Glomerular visceral epithelial cell (primary cell): ENCODE measurements at regions not wholly inside any gene's neighbourhood (a gene's known extent, or its start where the extent isn't known, plus 50 kb on each side); places are given as distances from the start of the nearest gene placed in this dataset.
"Not testable (repeated sequence)": the region's sequence is repeated elsewhere in the genome, so short reads cannot be mapped to it uniquely, and the experiment has no call there.

Source experiments
- DNase-seq: peaks from one replicate; pipeline ENCODE4 v3.0.0-alpha.2; 2016; ENCODE audit errors: extremely low spot score

DNA sequence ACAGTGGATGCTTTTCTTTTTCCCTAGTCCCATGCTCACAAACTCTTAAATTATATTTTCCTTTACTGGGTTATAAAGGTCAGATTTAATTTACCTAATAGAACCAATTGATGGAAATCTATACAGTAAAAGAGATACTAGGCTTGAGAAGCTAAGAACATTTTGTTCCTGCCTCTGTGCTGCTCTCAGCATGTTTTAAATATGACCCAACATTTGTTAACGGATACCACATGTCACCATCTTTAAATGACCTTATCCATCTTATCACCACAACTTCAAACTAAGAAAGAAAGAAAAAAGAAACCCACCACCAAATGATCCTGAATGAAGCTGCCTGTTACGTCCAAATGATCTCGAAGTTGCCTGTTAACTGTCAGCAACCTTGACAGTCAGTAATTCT is 334.7 kb upstream of the ZNF608 start:
- no peak for DNase-seq

DNA sequence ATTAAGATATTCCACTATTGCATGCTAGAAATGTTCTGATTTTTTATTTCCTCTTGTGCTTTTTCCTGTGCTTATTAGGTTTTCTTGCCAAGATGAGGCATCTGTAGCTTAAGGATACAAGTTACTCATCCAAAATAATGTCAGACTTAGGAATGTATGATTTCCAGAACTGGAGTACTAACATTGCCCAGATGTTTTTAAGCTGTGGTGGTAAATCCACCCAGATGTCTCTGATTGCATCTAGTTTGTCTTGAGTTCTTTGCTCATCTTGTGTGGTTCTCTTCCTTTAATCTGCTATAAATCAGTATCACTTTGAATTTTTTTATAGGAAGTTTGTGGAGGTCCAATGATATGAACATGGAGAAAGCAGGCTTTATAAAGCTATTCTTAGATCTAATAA is 337.5 kb upstream of the ZNF608 start:
- peak; percentile 16 for DNase-seq

DNA sequence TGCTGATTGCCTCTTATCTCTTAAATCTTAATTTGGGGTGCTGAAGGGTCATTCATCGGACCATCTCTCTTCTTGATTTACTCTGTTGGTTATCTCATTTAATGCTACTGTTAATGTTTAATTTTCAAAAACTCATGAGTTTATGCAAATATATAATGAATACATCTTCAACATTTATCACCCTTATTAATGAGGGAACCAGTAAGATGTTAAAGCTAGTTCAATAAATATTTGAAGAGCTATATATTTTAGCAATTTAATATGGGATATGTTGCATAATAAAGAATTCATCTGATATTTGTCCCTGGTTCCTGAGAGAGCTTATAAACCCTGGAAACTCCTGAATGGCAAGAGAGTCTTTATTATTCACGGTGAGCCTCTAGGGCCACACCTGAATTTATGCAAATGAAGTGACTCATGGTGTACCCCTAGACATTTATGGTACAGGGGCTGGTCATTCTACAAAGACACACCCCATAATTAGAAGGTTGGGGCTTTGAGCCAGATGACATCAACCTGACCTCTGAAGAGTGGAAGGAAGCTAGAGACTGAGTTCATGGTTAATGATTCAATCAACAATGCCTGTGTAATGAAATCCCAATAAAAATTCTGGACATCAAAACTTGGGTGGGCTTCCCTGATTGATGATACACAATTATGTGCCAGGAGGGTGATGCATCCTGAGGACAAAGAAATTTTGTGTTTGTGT is 339.5 kb upstream of the ZNF608 start:
- DNase-seq: peak; percentile 8

DNA sequence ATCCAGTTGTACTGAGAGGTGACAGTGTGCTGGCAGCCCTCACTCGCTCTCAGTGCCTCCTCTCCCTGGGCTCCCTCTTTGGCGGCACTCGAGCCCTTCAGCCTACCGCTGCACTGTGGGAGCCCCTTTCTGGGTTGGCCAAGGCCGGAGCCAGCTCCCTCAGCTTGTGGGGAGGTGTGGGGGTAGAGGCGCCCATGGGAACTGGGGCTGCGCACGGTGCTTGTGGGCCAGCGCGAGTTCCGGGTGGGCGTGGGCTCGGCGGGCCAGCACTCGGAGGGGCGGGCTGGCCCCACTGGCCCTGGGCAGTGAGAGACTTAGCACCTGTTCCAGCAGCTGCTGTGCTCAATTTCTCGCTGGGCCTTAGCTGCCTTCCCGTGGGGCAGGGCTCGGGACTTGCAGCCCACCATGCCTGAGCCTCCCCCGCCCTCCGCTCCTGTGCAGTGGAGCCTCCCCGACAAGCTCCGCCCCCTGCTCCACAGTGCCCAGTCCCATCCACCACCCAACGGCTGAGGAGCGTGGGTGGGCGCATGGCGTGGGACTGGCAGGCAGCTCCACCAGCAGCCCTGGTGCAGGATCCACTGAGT is 342.2 kb upstream of the ZNF608 start:
- DNase-seq: no peak

DNA sequence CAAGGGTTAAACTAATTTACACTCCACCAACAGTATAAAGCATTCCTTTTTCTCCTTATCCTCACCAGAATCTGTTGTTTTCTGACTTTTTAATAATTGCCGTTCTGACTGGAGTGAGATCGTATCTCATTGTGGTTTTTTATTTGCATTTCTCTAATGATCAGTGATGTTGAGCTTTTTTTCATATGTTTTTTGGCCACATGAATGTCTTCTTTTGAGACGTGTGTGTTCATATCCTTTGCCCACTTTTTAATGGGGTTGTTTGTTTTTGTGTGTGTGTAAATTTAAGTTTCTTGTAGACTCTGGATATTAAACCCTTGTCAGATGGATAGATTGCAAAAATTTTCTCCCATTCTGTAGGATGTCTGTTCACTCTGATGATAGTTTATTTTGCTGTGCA is 345.7 kb upstream of the ZNF608 start:
- DNase-seq: not testable (repeated sequence)

- DNase-seq: peak; percentile 70
These were observed 347.3 kb upstream of the ZNF608 start for GRCh38 chr5:125093776-125094175.

- no peak for DNase-seq
These were observed 353.9 kb upstream of the ZNF608 start for GRCh38 chr5:125100342-125100741.

- no peak for DNase-seq
These were observed 354.5 kb upstream of the ZNF608 start for GRCh38 chr5:125100951-125101350.

- DNase-seq: no peak
These were observed 357.0 kb upstream of the ZNF608 start for GRCh38 chr5:125103459-125103858.

DNA sequence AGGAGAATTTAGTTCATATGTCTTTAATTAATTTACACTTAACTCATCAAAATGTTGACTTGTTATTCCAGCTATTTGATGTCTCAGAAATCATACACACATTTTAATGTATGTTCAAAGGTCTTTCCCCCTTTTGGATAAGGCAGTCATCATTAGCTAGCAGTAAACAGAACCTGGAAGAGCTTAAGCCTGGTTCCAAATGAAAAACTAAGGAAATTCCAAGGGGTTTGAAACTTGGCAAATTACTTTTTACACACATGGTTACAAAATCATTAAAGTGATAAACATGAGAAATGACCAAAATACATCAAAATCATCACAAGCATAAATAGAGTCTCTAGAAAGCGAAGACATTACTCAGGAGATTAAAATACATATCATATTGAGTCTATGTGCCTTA is 359.8 kb upstream of the ZNF608 start:
- no peak for DNase-seq

- no peak for DNase-seq
These were observed 360.4 kb upstream of the ZNF608 start for GRCh38 chr5:125106881-125107280.

- no peak for DNase-seq
These were observed 362.9 kb upstream of the ZNF608 start for GRCh38 chr5:125109293-125109692.

GRCh38 chr5:125109816-125110215 is 363.4 kb upstream of the ZNF608 start:
- DNase-seq: no peak

DNA sequence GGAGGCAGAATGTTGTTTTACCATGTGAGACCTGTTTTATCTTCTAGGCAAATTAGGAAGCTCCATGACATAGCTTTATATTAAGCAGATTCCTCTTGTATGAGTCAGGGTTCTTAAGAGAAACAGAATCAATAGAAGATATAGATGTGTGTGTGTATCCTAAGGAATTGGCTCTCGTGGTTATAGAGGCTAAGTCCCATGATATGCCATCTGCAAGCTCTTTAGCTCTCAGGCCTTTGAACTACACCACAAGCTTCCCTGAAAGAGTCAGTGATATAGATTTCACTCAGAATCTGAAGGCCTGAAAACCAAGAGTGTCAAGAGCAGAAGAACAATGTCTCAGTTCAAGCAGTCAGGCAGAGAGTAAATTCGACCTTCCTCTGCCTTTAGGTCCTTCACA is 365.8 kb upstream of the ZNF608 start:
- DNase-seq: peak; percentile 31

GRCh38 chr5:125113328-125113727 is 366.9 kb upstream of the ZNF608 start:
- peak; percentile 22 for DNase-seq

DNA sequence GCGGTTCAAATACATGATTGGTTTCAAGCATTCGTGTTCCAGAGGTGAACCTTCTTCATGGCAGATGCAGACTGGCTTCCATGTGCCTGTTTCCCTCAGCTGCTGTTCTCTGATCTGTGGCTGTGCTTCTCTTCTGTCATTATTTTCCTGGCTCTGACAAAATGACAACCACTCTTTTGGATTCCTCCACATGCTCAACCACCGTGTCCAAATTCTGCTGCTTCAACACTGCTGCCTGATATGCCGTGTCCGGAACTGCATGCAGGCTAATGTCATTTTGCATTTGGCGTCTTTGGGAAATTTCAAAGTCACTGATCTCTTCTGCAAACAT is 368.7 kb upstream of the ZNF608 start:
- no peak for DNase-seq

GRCh38 chr5:125117566-125117965 is 371.1 kb upstream of the ZNF608 start:
- no peak for DNase-seq

DNA sequence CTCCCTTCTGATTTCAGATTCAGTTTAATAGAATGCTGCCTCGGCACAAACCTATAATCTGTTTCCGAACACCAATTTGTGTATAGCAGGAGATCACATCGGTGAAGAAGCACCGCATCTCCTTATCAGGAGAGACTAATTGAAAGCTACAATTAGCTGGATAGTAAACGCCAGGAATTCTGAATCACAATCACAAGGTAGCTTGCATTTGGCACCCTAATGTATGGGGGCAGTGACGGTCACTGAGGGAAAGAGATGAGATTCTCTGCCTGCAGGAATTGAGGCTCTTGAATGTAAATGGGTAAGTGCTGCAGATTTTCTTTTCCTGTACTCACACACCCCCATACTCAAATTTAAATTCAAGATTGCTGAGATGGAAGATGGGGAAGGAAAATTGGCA is 373.6 kb upstream of the ZNF608 start:
- DNase-seq: no peak

GRCh38 chr5:125125031-125125823 is 378.8 kb upstream of the ZNF608 start:
- no peak for DNase-seq

- DNase-seq: no peak
These were observed 379.6 kb upstream of the ZNF608 start for GRCh38 chr5:125126050-125126449.

- no peak for DNase-seq
These were observed 382.8 kb upstream of the ZNF608 start for GRCh38 chr5:125129151-125129806.

GRCh38 chr5:125130591-125130990 is 384.2 kb upstream of the ZNF608 start:
- DNase-seq: no peak
